Sigmoid colon (tissue), 6 donors: ENCODE measurements at regions not wholly inside any gene's neighbourhood (a gene's known extent, or its start where the extent isn't known, plus 50 kb on each side); places are given as distances from the start of the nearest gene placed in this dataset.
"Not testable (repeated sequence)": the region's sequence is repeated elsewhere in the genome, so short reads cannot be mapped to it uniquely, and the experiment has no call there.

Experiments
- DNase-seq: peaks from one replicate; pipeline ENCODE4 v3.0.0-alpha.2; 2019
- H3K27ac ChIP-seq, 4 donors: fragments of 200-600 bp; sonication (generic); one replicate each; pipeline ENCODE4 v1.5.1; 2016 to 2019; ENCODE audit warnings: mild to moderate bottlenecking in 1 of 4
- H3K27me3 ChIP-seq, 3 donors: fragments of 200-600 bp; sonication (generic); one replicate each; pipeline ENCODE4 v1.5.1; 2019; ENCODE audit warnings: mild to moderate bottlenecking in 1 of 3
- H3K36me3 ChIP-seq, 4 donors: fragments of 200-600 bp; sonication (generic); one replicate each; pipeline ENCODE4 v1.5.1; 2016 to 2019
- H3K4me1 ChIP-seq, 4 donors: fragments of 200-600 bp; sonication (generic); one replicate each; pipeline ENCODE4 v1.5.1; 2017 to 2019
- H3K4me3 ChIP-seq, 4 donors: fragments of 200-600 bp; sonication (generic); one replicate each; pipeline ENCODE4 v1.5.1; 2017 to 2019; ENCODE audit warnings: mild to moderate bottlenecking in 2 of 4, moderate library complexity in 1 of 4
- H3K9me3 ChIP-seq, 4 donors: fragments of 200-600 bp in 3 of 4; sonication (generic) in 3 of 4; one replicate each; pipeline versions ENCODE4 v1.5.1 to v1.6.1; 2013 to 2019
- EP300 ChIP-seq, 4 donors: sonication (generic); formaldehyde crosslinking; IDR thresholded peaks; one replicate each; pipeline ENCODE4 v1.6.1; 2017; ENCODE audit warnings: antibody characterized with exemption in 4 of 4
- POLR2A ChIP-seq, 2 donors: fragments of 450-650 bp; IDR thresholded peaks; one replicate each; pipeline ENCODE4 v1.6.1; 2016; ENCODE audit warnings: antibody characterized with exemption in 2 of 2, mild to moderate bottlenecking in 2 of 2, moderate library complexity in 2 of 2
- POLR2AphosphoS5 ChIP-seq, 4 donors: sonication (generic); formaldehyde crosslinking; IDR thresholded peaks; one replicate each; pipeline ENCODE4 v1.6.1; 2017; ENCODE audit warnings: antibody characterized with exemption in 4 of 4
- WGBS, 2 donors: extraction: QIAGEN DNeasy Blood & Tissue Kit; methylation state at CpG; one replicate each; pipeline ENCODE4 v1.1.7; 2013; 5-methylcytosine and 5-hydroxymethylcytosine counted together
- intact Hi-C: fragments of 100-400 bp; cut with DNase I; formaldehyde crosslinking; loops from one replicate; pipeline ENCODE4 v1.15.1; 2023
- TF ChIP-seq, protein P1 (sequence below), 4 experiments: fragments of 450-650 bp in 3 of 4; fragments of 200-600 bp in 1 of 4; IDR thresholded peaks; one replicate each; pipeline ENCODE4 v1.5.1; 2016 to 2019; ENCODE audit warnings: antibody characterized with exemption in 4 of 4, mild to moderate bottlenecking in 3 of 4, moderate library complexity in 2 of 4
- donor health status: healthy with polysubstance abuse.
- donor health status: healthy.

DNA sequence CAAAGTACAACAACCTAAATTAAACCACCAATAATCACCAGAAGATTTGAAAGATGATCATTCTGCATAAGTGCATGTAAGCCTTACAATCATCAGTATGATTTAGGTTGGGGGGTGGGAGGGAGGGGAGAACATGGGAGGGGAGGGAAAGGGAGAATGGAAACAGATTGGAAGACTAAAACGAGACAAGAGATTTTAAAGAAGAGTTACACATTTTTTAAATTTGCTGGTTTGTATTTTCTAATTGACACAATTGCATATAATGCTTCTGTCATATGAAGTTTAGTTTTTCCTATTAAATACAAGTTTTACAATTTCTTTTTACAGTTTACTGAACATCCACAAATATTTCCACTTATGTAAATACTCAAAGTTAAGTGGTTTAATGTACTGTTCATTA, 2118.9 kb downstream of the PCDH9 start:
- 62 to 64% methylated on average over 1 of the region's 1 CpG for WGBS, 2 donors
- no peak overlapping the region for H3K4me3 ChIP-seq
- no peak overlapping the region for H3K27ac ChIP-seq
- no peaks in the 10 kb centered on the region for H3K27me3 ChIP-seq
- no peak for DNase-seq
- H3K9me3 ChIP-seq: no peaks in the 10 kb centered on the region
- no peaks in the 10 kb centered on the region for H3K36me3 ChIP-seq
- no peak for TF ChIP-seq POLR2A (IDR thresholded peaks at IDR 0.05)
- TF ChIP-seq POLR2AphosphoS5 (IDR thresholded peaks at IDR 0.05): no peak
- TF ChIP-seq EP300 (IDR thresholded peaks at IDR 0.05): no peak
- TF ChIP-seq, protein P1, sequence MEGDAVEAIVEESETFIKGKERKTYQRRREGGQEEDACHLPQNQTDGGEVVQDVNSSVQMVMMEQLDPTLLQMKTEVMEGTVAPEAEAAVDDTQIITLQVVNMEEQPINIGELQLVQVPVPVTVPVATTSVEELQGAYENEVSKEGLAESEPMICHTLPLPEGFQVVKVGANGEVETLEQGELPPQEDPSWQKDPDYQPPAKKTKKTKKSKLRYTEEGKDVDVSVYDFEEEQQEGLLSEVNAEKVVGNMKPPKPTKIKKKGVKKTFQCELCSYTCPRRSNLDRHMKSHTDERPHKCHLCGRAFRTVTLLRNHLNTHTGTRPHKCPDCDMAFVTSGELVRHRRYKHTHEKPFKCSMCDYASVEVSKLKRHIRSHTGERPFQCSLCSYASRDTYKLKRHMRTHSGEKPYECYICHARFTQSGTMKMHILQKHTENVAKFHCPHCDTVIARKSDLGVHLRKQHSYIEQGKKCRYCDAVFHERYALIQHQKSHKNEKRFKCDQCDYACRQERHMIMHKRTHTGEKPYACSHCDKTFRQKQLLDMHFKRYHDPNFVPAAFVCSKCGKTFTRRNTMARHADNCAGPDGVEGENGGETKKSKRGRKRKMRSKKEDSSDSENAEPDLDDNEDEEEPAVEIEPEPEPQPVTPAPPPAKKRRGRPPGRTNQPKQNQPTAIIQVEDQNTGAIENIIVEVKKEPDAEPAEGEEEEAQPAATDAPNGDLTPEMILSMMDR (IDR thresholded peaks at IDR 0.05): no peak
- no peaks in the 10 kb centered on the region for H3K4me1 ChIP-seq
- intact Hi-C loops: no loop called here

DNA sequence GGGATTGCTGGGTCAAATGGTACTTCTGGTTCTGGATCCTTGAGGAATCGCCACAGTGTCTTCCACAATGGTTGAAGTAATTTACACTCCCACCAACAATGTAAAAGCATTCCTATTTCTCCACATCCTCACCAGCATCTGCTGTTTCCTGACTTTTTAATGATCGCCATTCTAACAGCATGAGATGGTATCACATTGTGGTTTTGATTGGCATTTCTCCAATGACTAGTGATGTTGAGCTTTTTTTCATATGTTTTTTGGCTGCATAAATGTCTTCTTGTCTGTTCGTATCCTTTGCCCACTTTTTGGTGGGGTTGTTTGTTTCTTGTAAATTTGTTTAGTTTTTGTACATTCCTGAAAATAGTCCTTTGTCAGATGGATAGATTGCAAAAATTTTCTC, 2125.7 kb downstream of the PCDH9 start:
- H3K27ac ChIP-seq, DNase-seq, H3K27me3 ChIP-seq, H3K9me3 ChIP-seq, H3K4me1 ChIP-seq, H3K36me3 ChIP-seq, intact Hi-C loops, H3K4me3 ChIP-seq: not testable (repeated sequence)
- 58 to 77% methylated on average over 3 of the region's 3 CpGs for WGBS, 2 donors

DNA sequence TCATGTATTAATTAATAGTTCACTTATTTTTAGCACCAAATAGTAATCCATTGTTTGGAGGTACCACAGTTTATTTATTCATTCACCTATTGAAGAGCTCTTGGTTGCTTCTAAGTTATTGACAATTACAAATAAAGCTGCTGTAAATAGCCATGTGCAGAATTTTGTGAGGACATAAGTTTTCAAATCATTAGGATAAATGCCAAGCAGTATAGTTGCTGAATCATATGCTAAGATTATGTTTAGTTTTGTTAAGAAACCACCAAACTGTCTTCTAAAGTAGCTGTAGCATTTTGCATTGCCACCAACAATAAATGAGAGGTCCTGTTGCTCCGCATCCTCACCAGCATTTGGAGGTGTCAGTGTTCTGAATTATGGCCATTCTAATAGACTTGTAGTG, 2126.8 kb downstream of the PCDH9 start:
- 92 to 98% methylated on average over 1 of the region's 1 CpG for WGBS, 2 donors
- H3K36me3 ChIP-seq: no peaks in the 10 kb centered on the region
- H3K4me3 ChIP-seq: no peak overlapping the region
- H3K27ac ChIP-seq: no peak overlapping the region
- no peak for DNase-seq
- no peaks in the 10 kb centered on the region for H3K4me1 ChIP-seq
- TF ChIP-seq EP300 (IDR thresholded peaks at IDR 0.05) (no peak), POLR2AphosphoS5 (IDR thresholded peaks at IDR 0.05) (no peak), POLR2A (IDR thresholded peaks at IDR 0.05) (no peak)
- TF ChIP-seq, protein P1 (IDR thresholded peaks at IDR 0.05): no peak
- H3K9me3 ChIP-seq: no peaks in the 10 kb centered on the region
- intact Hi-C loops: no loop called here
- no peaks in the 10 kb centered on the region for H3K27me3 ChIP-seq

DNA sequence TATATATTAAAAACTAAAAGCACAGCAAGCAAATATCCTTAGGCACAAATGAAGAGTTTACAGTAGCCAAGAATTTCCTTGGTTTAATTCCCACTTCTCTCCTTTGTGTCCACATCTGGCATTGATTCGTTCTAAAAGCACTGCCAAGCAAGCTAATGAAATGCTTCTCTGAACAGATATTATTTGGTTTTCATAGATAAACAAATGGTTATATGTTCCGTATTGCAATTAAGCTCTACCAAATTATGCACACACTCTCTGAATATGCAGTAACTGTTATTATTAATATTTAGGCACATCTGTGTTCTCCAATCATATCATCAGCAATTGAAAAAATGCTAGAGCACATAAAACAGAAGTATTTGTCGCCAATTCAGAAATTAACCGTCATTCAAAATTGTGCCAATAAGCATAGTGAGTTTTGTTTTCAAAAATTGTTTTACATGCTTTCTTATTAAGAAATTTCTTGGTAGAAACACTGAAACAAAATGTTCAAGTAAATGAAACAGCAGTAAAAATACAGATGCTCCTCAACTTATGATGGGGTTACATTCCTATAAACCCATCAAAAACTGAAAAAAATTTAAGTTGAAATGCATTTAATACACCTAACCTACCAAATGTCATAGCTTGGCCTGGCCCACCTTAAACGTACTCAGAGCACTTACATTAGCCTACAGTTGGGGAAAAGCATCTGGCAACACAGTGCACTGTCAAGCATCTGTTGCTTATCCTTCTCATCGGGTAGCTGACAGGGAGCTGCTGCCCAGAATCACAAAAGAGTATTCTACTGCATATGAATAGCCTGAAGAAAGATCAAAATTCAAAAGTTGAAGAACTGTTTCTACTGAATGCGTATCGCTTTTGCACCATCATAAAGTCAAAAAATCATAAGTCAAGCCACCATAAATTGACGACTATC, 2134.7 kb downstream of the PCDH9 start:
- DNase-seq: no peak
- intact Hi-C loops: no loop called here
- 75 to 79% methylated on average over 9 of the region's 9 CpGs for WGBS, 2 donors

DNA sequence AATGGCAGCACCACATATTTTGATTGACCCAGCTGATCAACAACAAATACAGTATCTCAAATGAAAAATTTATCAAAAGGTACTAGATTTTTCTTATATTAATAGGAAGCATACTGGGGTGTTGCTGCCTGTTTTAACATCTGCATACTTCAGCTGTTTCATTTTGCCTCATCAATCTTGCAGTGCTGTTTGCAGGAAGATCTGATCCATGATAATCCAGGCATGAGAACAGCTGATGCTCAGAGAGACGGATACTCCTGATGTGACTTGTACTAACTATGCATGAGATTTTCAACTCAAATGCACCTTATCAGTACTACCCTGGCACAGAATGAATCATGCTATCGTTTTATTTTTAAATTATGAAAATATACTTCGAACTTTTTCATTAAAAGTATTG, 2136.8 kb downstream of the PCDH9 start:
- WGBS, 2 donors: 78 to 81% methylated on average over 3 of the region's 3 CpGs
- DNase-seq: no peak
- intact Hi-C loops: no loop called here
- Histone ChIP-seq H3K9me3 (no peaks in the 10 kb centered on the region), H3K27ac (no peak overlapping the region), H3K27me3 (no peaks in the 10 kb centered on the region), H3K4me3 (no peak overlapping the region), H3K36me3 (no peaks in the 10 kb centered on the region), H3K4me1 (no peaks in the 10 kb centered on the region)
- TF ChIP-seq POLR2AphosphoS5 (IDR thresholded peaks at IDR 0.05) (no peak), POLR2A (IDR thresholded peaks at IDR 0.05) (no peak), EP300 (IDR thresholded peaks at IDR 0.05) (no peak)
- TF ChIP-seq, protein P1 (IDR thresholded peaks at IDR 0.05): no peak

More for the DNA sequence above, 2134.7 kb downstream of the PCDH9 start:
- H3K4me1 ChIP-seq: no peaks in the 10 kb centered on the region
- no peak overlapping the region for H3K27ac ChIP-seq
- H3K4me3 ChIP-seq: no peak overlapping the region
- H3K36me3 ChIP-seq: no peaks in the 10 kb centered on the region
- TF ChIP-seq EP300 (IDR thresholded peaks at IDR 0.05) (no peak), POLR2AphosphoS5 (IDR thresholded peaks at IDR 0.05) (no peak)
- H3K27me3 ChIP-seq: no peaks in the 10 kb centered on the region
- no peaks in the 10 kb centered on the region for H3K9me3 ChIP-seq
